ENCODE measurements at regions not wholly inside any gene's neighbourhood (a gene's known extent, or its start where the extent isn't known, plus 50 kb on each side); places are given as distances from the start of the nearest gene placed in this dataset.

DNA sequence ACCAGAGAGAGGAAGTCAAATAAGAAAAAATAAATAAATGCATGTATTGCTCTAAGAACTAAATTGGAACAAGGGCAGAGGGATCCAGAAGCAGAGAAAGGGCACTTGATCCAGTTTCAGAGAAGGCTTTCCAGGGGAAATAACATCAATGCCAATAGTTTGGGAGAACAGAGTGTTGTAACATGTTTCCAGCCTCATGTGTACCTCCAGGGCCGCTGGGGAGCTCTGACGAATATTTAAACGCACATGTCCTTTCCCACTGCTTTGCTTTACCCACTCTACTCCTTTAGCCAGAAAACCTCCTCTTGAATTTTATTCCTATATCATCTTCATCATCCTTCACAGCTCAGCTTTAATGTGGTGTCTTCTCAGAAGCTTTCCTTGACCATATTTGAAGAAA is 233.7 kb downstream of the ENC1 start:
- TF ChIP-seq EZH2 (IDR thresholded peaks at IDR 0.05; ENCODE audit: borderline replicate concordance, low read depth, low read length, severe bottlenecking) (no peak), CTCF (IDR thresholded peaks at IDR 0.05; ENCODE audit: borderline replicate concordance, extremely low read depth, low read length, poor library complexity, severe bottlenecking) (no peak)
